GM23248 (cell line): ENCODE measurements at regions not wholly inside any gene's neighbourhood (a gene's known extent, or its start where the extent isn't known, plus 50 kb on each side); places are given as distances from the start of the nearest gene placed in this dataset.

Experiments used
- EZH2 ChIP-seq: fragments of 200-600 bp; sonication (generic); IDR thresholded peaks from 2 replicates; pipeline ENCODE4 v1.6.1; 2018; ENCODE audit warnings: antibody characterized with exemption, mild to moderate bottlenecking; ENCODE audit not compliant: insufficient read depth, poor library complexity, severe bottlenecking
- EZH2phosphoT487 ChIP-seq: fragments of 200-600 bp; sonication (generic); IDR thresholded peaks from 2 replicates; pipeline ENCODE4 v1.6.1; 2018; ENCODE audit warnings: antibody characterized with exemption, moderate library complexity, mild to moderate bottlenecking, low read depth; ENCODE audit not compliant: insufficient read depth

GRCh38 chr5:125874057-125874456 is 549.2 kb upstream of the GRAMD2B start:
- no peak for TF ChIP-seq EZH2
- no peak for TF ChIP-seq EZH2phosphoT487
